GM19468 (cell line): ENCODE measurements at regions not wholly inside any gene's neighbourhood (a gene's known extent, or its start where the extent isn't known, plus 50 kb on each side); places are given as distances from the start of the nearest gene placed in this dataset.

Experiments
- ATAC-seq: cut with Tn5 transposase; IDR thresholded peaks from one replicate; pipeline ENCODE4 v1.9.1; 2021; ENCODE audit warnings: mild to moderate bottlenecking, moderate library complexity, moderate number of reproducible peaks; ENCODE audit not compliant: unreplicated experiment; ENCODE audit errors: extremely low read depth

- ATAC-seq = no peak
Measured at GRCh38 chr16:13391337-13391736, 489.9 kb downstream of the SHISA9 start.

- no peak for ATAC-seq
Measured at GRCh38 chr16:13392341-13392740, 490.9 kb downstream of the SHISA9 start.

GRCh38 chr16:13393816-13394215 lies 492.4 kb downstream of the SHISA9 start:
- no peak for ATAC-seq

- ATAC-seq = no peak
Measured at GRCh38 chr16:13394488-13394887, 493.1 kb downstream of the SHISA9 start.

GRCh38 chr16:13397126-13397525 lies 495.7 kb downstream of the SHISA9 start:
- ATAC-seq = no peak

GRCh38 chr16:13401641-13402040 lies 500.2 kb downstream of the SHISA9 start:
- no peak for ATAC-seq

GRCh38 chr16:13402601-13403000 lies 501.2 kb downstream of the SHISA9 start:
- ATAC-seq = no peak

GRCh38 chr16:13403326-13403725 lies 501.9 kb downstream of the SHISA9 start:
- no peak for ATAC-seq

- no peak for ATAC-seq
Measured at GRCh38 chr16:13414154-13414553, 505.8 kb upstream of the ERCC4 start.

GRCh38 chr16:13419589-13419988 lies 500.4 kb upstream of the ERCC4 start:
- ATAC-seq = no peak

GRCh38 chr16:13421726-13422125 lies 498.2 kb upstream of the ERCC4 start:
- ATAC-seq = no peak

- no peak for ATAC-seq
Measured at GRCh38 chr16:13425836-13426235, 494.1 kb upstream of the ERCC4 start.

- ATAC-seq = no peak
Measured at GRCh38 chr16:13426269-13426668, 493.7 kb upstream of the ERCC4 start.

GRCh38 chr16:13426736-13427135 lies 493.2 kb upstream of the ERCC4 start:
- ATAC-seq = no peak

GRCh38 chr16:13427943-13428342 lies 492.0 kb upstream of the ERCC4 start:
- ATAC-seq = no peak

- no peak for ATAC-seq
Measured at GRCh38 chr16:13429416-13429815, 490.5 kb upstream of the ERCC4 start.

GRCh38 chr16:13435415-13435814 lies 484.5 kb upstream of the ERCC4 start:
- no peak for ATAC-seq

GRCh38 chr16:13435873-13436474 lies 484.0 kb upstream of the ERCC4 start:
- ATAC-seq = no peak

- peak; percentile 37 for ATAC-seq
Measured at GRCh38 chr16:13436641-13437412, 483.1 kb upstream of the ERCC4 start.

- no peak for ATAC-seq
Measured at GRCh38 chr16:13437413-13437795, 482.6 kb upstream of the ERCC4 start.

GRCh38 chr16:13438064-13438463 lies 481.9 kb upstream of the ERCC4 start:
- no peak for ATAC-seq

GRCh38 chr16:13439766-13440165 lies 480.2 kb upstream of the ERCC4 start:
- no peak for ATAC-seq
